GM12878 (cell line): ENCODE measurements at regions not wholly inside any gene's neighbourhood (a gene's known extent, or its start where the extent isn't known, plus 50 kb on each side); places are given as distances from the start of the nearest gene placed in this dataset.

Source experiments
- EED ChIP-seq: sonication (generic); IDR thresholded peaks from 2 replicates; pipeline ENCODE4 v1.6.1; 2016; ENCODE audit warnings: antibody characterized with exemption, low read depth
- IKZF1 ChIP-seq: fragments of 450-650 bp; conservative IDR thresholded peaks from 2 replicates; pipeline ENCODE4 v1.6.1; 2017; ENCODE audit warnings: antibody characterized with exemption, mild to moderate bottlenecking
- NFYB ChIP-seq: IDR thresholded peaks from 2 replicates; pipeline ENCODE4 v1.6.1; 2011; ENCODE audit warnings: low read depth, mild to moderate bottlenecking, low read length, improper control_type of control experiment, moderate library complexity; ENCODE audit not compliant: insufficient read depth
- RB1 ChIP-seq: fragments of 450-650 bp; formaldehyde crosslinking; IDR thresholded peaks from 2 replicates; pipeline ENCODE4 v1.6.1; 2017; ENCODE audit warnings: mild to moderate bottlenecking, borderline replicate concordance
- SUPT20H ChIP-seq: IDR thresholded peaks from 2 replicates; pipeline ENCODE4 v1.6.1; 2011; ENCODE audit warnings: low read depth, mild to moderate bottlenecking, low read length, moderate library complexity, borderline replicate concordance; ENCODE audit not compliant: control insufficient read depth
- TF ChIP-seq, protein P1 (sequence below): IDR thresholded peaks from 2 replicates; pipeline ENCODE4 v1.6.1; 2012; ENCODE audit warnings: low read length, inconsistent platforms
- TF ChIP-seq, protein P2 (sequence below): fragments of 450-650 bp; conservative IDR thresholded peaks from 2 replicates; pipeline ENCODE4 v1.6.1; 2017; ENCODE audit warnings: mild to moderate bottlenecking, moderate library complexity
- TF ChIP-seq, protein P3 (sequence below): fragments of 450-650 bp; IDR thresholded peaks from 2 replicates; pipeline ENCODE4 v1.6.1; 2017; ENCODE audit warnings: mild to moderate bottlenecking, moderate library complexity

DNA sequence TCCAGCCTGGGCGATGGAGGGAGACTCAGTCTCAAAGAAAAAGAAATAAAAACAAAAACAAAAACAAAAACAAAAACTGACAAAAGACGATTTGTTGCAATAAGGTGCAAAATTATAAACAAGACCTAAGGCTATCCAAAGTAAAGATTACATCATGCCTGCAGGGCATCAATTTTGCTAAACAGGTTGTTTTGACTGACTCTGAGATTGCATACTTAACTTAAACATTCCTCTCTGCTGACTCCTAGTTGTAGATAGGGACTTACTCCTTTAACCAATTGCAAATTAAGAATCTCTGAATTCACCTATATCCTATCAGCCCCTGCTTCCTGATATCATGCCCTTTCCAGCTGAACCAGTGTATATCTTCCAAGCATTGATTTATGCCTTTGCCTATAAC lies 2687.3 kb downstream of the PCDH7 start (continued):
- TF ChIP-seq, protein P1, sequence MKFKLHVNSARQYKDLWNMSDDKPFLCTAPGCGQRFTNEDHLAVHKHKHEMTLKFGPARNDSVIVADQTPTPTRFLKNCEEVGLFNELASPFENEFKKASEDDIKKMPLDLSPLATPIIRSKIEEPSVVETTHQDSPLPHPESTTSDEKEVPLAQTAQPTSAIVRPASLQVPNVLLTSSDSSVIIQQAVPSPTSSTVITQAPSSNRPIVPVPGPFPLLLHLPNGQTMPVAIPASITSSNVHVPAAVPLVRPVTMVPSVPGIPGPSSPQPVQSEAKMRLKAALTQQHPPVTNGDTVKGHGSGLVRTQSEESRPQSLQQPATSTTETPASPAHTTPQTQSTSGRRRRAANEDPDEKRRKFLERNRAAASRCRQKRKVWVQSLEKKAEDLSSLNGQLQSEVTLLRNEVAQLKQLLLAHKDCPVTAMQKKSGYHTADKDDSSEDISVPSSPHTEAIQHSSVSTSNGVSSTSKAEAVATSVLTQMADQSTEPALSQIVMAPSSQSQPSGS: no peak
- TF ChIP-seq, protein P2, sequence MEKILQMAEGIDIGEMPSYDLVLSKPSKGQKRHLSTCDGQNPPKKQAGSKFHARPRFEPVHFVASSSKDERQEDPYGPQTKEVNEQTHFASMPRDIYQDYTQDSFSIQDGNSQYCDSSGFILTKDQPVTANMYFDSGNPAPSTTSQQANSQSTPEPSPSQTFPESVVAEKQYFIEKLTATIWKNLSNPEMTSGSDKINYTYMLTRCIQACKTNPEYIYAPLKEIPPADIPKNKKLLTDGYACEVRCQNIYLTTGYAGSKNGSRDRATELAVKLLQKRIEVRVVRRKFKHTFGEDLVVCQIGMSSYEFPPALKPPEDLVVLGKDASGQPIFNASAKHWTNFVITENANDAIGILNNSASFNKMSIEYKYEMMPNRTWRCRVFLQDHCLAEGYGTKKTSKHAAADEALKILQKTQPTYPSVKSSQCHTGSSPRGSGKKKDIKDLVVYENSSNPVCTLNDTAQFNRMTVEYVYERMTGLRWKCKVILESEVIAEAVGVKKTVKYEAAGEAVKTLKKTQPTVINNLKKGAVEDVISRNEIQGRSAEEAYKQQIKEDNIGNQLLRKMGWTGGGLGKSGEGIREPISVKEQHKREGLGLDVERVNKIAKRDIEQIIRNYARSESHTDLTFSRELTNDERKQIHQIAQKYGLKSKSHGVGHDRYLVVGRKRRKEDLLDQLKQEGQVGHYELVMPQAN: no peak
- TF ChIP-seq RB1 (no peak), EED (no peak), NFYB (no peak), SUPT20H (no peak), IKZF1 (no peak)
- TF ChIP-seq, protein P3, sequence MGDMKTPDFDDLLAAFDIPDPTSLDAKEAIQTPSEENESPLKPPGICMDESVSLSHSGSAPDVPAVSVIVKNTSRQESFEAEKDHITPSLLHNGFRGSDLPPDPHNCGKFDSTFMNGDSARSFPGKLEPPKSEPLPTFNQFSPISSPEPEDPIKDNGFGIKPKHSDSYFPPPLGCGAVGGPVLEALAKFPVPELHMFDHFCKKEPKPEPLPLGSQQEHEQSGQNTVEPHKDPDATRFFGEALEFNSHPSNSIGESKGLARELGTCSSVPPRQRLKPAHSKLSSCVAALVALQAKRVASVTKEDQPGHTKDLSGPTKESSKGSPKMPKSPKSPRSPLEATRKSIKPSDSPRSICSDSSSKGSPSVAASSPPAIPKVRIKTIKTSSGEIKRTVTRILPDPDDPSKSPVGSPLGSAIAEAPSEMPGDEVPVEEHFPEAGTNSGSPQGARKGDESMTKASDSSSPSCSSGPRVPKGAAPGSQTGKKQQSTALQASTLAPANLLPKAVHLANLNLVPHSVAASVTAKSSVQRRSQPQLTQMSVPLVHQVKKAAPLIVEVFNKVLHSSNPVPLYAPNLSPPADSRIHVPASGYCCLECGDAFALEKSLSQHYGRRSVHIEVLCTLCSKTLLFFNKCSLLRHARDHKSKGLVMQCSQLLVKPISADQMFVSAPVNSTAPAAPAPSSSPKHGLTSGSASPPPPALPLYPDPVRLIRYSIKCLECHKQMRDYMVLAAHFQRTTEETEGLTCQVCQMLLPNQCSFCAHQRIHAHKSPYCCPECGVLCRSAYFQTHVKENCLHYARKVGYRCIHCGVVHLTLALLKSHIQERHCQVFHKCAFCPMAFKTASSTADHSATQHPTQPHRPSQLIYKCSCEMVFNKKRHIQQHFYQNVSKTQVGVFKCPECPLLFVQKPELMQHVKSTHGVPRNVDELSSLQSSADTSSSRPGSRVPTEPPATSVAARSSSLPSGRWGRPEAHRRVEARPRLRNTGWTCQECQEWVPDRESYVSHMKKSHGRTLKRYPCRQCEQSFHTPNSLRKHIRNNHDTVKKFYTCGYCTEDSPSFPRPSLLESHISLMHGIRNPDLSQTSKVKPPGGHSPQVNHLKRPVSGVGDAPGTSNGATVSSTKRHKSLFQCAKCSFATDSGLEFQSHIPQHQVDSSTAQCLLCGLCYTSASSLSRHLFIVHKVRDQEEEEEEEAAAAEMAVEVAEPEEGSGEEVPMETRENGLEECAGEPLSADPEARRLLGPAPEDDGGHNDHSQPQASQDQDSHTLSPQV: no peak
